Upper lobe of left lung (tissue), 4 donors: ENCODE measurements at regions not wholly inside any gene's neighbourhood (a gene's known extent, or its start where the extent isn't known, plus 50 kb on each side); places are given as distances from the start of the nearest gene placed in this dataset.
"Not testable (repeated sequence)": the region's sequence is repeated elsewhere in the genome, so short reads cannot be mapped to it uniquely, and the experiment has no call there.

Source experiments
- EP300 ChIP-seq, 4 donors: sonication (generic); formaldehyde crosslinking; IDR thresholded peaks; one replicate each; pipeline ENCODE4 v1.5.1; 2017; ENCODE audit warnings: antibody characterized with exemption in 4 of 4, control low read depth in 2 of 4
- POLR2A ChIP-seq, 4 donors: fragments of 450-650 bp; IDR thresholded peaks; one replicate each; pipeline ENCODE4 v1.5.1; 2016 to 2017; ENCODE audit warnings: antibody characterized with exemption in 4 of 4, mild to moderate bottlenecking in 2 of 4
- TF ChIP-seq, protein P1 (sequence below), 6 experiments: fragments of 450-650 bp in 4 of 6; fragments of 200-600 bp in 2 of 6; sonication (generic) in 2 of 6; IDR thresholded peaks; one replicate each; pipeline ENCODE4 v1.5.1; 2016 to 2019; ENCODE audit warnings: antibody characterized with exemption in 6 of 6

DNA sequence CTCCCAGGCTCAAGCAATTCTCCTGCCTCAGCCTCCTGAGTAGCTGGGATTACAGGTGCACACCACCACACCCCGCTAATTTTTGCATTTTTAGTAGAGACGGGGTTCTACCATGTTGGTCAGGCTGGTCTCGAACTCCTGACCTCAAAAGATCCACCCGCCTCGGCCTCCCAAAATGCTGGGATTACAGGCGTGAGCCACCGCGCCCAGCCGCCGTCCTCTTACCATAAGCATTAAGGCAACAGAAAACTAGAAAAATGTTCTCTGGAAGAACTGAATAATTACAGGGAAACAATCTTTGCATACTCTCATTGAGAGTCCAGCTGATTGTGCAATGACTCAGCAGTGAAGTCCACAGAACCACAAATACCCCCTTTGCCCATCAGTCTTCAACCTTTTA is 372.3 kb downstream of the CNTN6 start:
- TF ChIP-seq POLR2A, EP300 (IDR thresholded peaks at IDR 0.05): not testable (repeated sequence)
- TF ChIP-seq, protein P1, sequence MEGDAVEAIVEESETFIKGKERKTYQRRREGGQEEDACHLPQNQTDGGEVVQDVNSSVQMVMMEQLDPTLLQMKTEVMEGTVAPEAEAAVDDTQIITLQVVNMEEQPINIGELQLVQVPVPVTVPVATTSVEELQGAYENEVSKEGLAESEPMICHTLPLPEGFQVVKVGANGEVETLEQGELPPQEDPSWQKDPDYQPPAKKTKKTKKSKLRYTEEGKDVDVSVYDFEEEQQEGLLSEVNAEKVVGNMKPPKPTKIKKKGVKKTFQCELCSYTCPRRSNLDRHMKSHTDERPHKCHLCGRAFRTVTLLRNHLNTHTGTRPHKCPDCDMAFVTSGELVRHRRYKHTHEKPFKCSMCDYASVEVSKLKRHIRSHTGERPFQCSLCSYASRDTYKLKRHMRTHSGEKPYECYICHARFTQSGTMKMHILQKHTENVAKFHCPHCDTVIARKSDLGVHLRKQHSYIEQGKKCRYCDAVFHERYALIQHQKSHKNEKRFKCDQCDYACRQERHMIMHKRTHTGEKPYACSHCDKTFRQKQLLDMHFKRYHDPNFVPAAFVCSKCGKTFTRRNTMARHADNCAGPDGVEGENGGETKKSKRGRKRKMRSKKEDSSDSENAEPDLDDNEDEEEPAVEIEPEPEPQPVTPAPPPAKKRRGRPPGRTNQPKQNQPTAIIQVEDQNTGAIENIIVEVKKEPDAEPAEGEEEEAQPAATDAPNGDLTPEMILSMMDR (IDR thresholded peaks at IDR 0.05), result not testable (repeated sequence)
